Esophagus muscularis mucosa (tissue), 3 donors: ENCODE measurements at regions not wholly inside any gene's neighbourhood (a gene's known extent, or its start where the extent isn't known, plus 50 kb on each side); places are given as distances from the start of the nearest gene placed in this dataset.

Source experiments
- POLR2A ChIP-seq: fragments of 450-650 bp; IDR thresholded peaks from one replicate; pipeline ENCODE4 v1.6.1; 2017; ENCODE audit warnings: antibody characterized with exemption, moderate library complexity, mild to moderate bottlenecking, low read depth
- POLR2AphosphoS5 ChIP-seq, 2 donors: sonication (generic); formaldehyde crosslinking; IDR thresholded peaks; one replicate each; pipeline ENCODE4 v1.6.1; 2017; ENCODE audit warnings: antibody characterized with exemption in 2 of 2
- TF ChIP-seq, protein P1 (sequence below), 3 experiments: fragments of 200-600 bp in 2 of 3; fragments of 450-650 bp in 1 of 3; sonication (generic) in 2 of 3; IDR thresholded peaks; one replicate each; pipeline ENCODE4 v1.5.1; 2017 to 2019; ENCODE audit warnings: antibody characterized with exemption in 3 of 3, mild to moderate bottlenecking in 2 of 3, moderate library complexity in 1 of 3

DNA sequence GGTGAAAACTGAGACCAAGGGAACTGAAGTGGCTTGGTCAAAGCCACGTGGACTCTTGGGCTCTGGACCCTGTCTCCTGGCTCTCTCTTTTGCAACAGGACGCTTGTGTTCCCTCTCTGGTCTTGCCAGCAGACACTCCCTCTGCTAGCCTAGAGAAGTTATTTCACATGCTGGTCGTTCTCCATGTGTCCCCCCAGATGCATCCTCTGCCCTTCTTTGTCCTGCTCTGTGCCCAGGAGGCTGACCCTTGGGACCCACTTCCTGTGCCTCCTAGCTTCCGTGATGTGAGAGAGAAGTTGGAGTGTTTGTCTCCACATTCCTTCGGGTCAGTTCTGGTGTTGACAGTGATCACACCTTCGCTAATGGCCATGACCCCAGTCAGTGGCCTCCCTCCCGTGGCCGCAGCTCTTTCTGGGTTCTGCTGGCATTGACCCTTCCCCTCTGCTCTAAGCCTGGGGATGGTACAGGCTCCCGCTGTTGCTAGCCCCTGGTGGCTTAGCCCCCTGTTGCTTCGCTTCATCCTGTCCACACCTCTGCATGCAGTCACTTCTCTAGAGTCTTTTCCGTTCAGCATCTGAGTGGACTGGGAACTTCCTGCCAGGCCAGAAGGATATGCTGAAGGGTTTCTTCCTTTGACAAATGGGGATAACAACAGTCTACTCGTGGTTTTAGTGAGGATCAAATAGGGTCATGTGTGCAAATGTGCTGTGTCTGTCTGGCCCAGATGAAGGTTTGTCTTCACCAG is 70.1 kb upstream of the BMP2 start:
- TF ChIP-seq, protein P1, sequence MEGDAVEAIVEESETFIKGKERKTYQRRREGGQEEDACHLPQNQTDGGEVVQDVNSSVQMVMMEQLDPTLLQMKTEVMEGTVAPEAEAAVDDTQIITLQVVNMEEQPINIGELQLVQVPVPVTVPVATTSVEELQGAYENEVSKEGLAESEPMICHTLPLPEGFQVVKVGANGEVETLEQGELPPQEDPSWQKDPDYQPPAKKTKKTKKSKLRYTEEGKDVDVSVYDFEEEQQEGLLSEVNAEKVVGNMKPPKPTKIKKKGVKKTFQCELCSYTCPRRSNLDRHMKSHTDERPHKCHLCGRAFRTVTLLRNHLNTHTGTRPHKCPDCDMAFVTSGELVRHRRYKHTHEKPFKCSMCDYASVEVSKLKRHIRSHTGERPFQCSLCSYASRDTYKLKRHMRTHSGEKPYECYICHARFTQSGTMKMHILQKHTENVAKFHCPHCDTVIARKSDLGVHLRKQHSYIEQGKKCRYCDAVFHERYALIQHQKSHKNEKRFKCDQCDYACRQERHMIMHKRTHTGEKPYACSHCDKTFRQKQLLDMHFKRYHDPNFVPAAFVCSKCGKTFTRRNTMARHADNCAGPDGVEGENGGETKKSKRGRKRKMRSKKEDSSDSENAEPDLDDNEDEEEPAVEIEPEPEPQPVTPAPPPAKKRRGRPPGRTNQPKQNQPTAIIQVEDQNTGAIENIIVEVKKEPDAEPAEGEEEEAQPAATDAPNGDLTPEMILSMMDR (IDR thresholded peaks at IDR 0.05), result no peak
- TF ChIP-seq POLR2A (no peak), POLR2AphosphoS5 (IDR thresholded peaks at IDR 0.05) (no peak)
